ENCODE measurements at regions not wholly inside any gene's neighbourhood (a gene's known extent, or its start where the extent isn't known, plus 50 kb on each side); places are given as distances from the start of the nearest gene placed in this dataset.
"Not testable (repeated sequence)": the region's sequence is repeated elsewhere in the genome, so short reads cannot be mapped to it uniquely, and the experiment has no call there.

DNA sequence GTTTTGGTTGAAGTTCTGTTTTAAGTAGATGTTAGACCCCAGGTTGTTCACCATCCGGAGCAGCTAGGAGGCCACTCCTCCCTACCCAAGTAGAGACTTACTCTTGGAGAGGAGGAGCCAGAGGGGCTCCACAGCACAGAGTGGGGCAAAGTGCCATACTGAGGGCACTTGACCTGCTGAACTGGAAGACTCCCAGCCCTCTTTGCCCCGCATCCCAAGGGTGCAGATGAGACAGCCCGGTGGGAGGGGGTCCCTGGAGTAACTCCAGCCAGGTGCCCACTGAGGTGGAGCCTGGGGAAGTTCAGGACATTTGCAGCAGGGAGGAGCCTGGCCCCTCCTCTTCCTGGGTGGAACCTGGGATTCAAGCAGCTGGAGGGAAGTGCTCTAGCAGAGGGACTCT is 102.1 kb upstream of the GPR6 start:
- ATAC-seq (ENCODE audit: insufficient read depth, low FRiP score) (no peak), DNase-seq (no peak)
- H3K4me1 ChIP-seq (ENCODE audit: control insufficient read depth in 5 of 5, insufficient read depth in 5 of 5, low read length in 5 of 5), result peaks cover 0 to 4% (median 0%) of the 10 kb centered on the region in 5 donors
- 79 to 96% methylated on average over 3 of the region's 3 CpGs for WGBS, 2 donors
- H3K9ac ChIP-seq (ENCODE audit: insufficient read depth in 1 of 2, low read length in 2 of 2), result no peak overlapping the region
- no peak for TF ChIP-seq CTCF (IDR thresholded peaks at IDR 0.05; ENCODE audit: control extremely low read depth, extremely low read depth)
- H3K27me3 ChIP-seq (ENCODE audit: control insufficient read depth in 3 of 3, insufficient read depth in 3 of 3, low read length in 2 of 3), result no peaks in the 10 kb centered on the region
- no peaks in the 10 kb centered on the region for H3K9me3 ChIP-seq (ENCODE audit: control insufficient read depth in 4 of 4, insufficient read depth in 3 of 4, low read length in 3 of 4)
- no peak overlapping the region for H3K4me3 ChIP-seq
- no peak overlapping the region for H3K27ac ChIP-seq (ENCODE audit: low read depth in 1 of 2, low read length in 1 of 2)
- H3K36me3 ChIP-seq (ENCODE audit: control insufficient read depth in 4 of 4, insufficient read depth in 4 of 4, low read length in 4 of 4), result no peaks in the 10 kb centered on the region

DNA sequence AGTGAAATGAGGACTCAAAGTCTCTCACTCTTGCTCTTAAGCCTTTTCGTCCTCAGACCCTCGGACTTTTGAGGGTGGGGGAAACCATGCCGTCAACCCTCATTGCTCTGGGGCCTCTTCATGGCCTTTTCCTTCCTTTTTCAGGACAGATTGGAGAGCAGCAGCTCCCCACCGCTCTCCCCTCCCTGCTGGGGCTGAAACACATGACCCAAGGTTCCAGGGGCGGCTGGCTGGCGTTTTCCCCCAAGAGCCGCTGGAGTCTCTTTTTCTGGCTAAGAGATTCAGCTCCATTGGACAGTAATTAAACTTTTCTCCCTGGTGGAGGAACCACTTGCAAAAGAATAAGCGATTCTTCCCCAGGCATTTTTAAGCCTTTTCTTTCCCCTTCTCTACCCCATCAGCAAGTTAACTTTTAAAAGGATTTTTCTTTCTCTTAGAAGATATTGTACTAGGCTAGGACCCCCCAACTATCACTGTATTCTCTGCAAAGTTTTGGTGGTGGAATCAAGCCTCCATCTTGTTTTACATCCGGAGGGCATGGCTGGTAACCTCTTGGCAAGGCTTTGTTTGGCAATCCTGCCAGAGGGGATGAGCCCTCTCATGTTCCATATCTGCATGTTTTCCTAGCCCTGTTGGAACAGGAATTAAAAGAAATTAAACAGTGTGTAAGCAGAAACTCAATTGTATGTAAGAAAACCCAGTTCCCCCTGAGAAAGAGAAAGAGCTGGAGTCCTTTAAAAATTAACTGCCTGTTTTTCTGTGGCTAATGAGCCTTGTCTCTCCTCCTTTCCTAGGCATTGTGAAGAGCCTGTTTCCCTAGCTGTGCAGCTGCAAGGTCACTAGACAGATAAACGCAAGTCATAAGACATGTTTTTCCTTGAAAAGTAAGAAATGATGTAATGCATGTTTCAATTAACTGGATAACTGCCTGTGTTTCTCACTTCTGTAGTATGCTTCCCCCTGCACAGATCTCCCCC is 100.8 kb upstream of the GPR6 start:
- H3K9ac ChIP-seq (ENCODE audit: insufficient read depth in 1 of 2, low read length in 2 of 2), result no peak overlapping the region
- TF ChIP-seq CTCF (IDR thresholded peaks at IDR 0.05; ENCODE audit: control extremely low read depth, extremely low read depth), result no peak
- 66 to 72% methylated on average over 10 of the region's 10 CpGs for WGBS, 2 donors
- H3K4me1 ChIP-seq (ENCODE audit: control insufficient read depth in 5 of 5, insufficient read depth in 5 of 5, low read length in 5 of 5), result peaks cover 0 to 4% (median 0%) of the 10 kb centered on the region in 5 donors
- no peak for DNase-seq
- no peaks in the 10 kb centered on the region for H3K27me3 ChIP-seq (ENCODE audit: control insufficient read depth in 3 of 3, insufficient read depth in 3 of 3, low read length in 2 of 3)
- no peak for ATAC-seq (ENCODE audit: insufficient read depth, low FRiP score)
- no peak overlapping the region for H3K27ac ChIP-seq (ENCODE audit: low read depth in 1 of 2, low read length in 1 of 2)
- H3K9me3 ChIP-seq (ENCODE audit: control insufficient read depth in 4 of 4, insufficient read depth in 3 of 4, low read length in 3 of 4), result peaks cover 0 to 2% (median 0%) of the 10 kb centered on the region in 4 donors
- H3K36me3 ChIP-seq (ENCODE audit: control insufficient read depth in 4 of 4, insufficient read depth in 4 of 4, low read length in 4 of 4), result no peaks in the 10 kb centered on the region
- no peak overlapping the region for H3K4me3 ChIP-seq

- ATAC-seq (ENCODE audit: insufficient read depth, low FRiP score); H3K36me3 ChIP-seq (ENCODE audit: control insufficient read depth in 4 of 4, insufficient read depth in 4 of 4, low read length in 4 of 4); H3K27me3 ChIP-seq (ENCODE audit: control insufficient read depth in 3 of 3, insufficient read depth in 3 of 3, low read length in 2 of 3); H3K27ac ChIP-seq (ENCODE audit: low read depth in 1 of 2, low read length in 1 of 2); H3K4me1 ChIP-seq (ENCODE audit: control insufficient read depth in 5 of 5, insufficient read depth in 5 of 5, low read length in 5 of 5); DNase-seq; H3K9me3 ChIP-seq (ENCODE audit: control insufficient read depth in 4 of 4, insufficient read depth in 3 of 4, low read length in 3 of 4); H3K4me3 ChIP-seq; H3K9ac ChIP-seq (ENCODE audit: insufficient read depth in 1 of 2, low read length in 2 of 2): not testable (repeated sequence)
- WGBS, 2 donors, result 88% methylated on average over 9 of the region's 9 CpGs
Measured at GRCh38 chr6:109878005-109878690, 100.0 kb upstream of the GPR6 start.

DNA sequence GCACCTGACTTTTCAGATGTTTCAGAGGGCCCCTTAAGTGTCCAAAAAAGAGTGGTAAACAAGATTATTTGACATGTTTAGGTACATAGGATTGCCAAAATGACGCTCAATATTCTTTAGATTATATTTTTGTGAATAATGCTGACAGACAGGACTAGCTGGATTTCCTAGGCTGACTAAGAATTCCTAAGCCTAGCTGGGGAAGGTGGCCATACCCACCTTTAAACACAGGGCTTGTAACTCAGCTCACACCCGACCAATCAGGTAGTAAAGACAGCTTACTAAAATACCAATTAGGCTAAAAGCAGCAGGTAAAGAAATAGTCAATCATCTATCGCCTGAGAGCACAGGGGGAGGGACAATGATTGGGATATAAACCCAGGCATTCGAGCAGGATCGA is 99.0 kb upstream of the GPR6 start:
- 82 to 89% methylated on average over 5 of the region's 5 CpGs for WGBS, 2 donors

More for the DNA sequence above, 99.0 kb upstream of the GPR6 start:
- not testable (repeated sequence) for H3K9me3 ChIP-seq (ENCODE audit: control insufficient read depth in 4 of 4, insufficient read depth in 3 of 4, low read length in 3 of 4); H3K27ac ChIP-seq (ENCODE audit: low read depth in 1 of 2, low read length in 1 of 2); H3K9ac ChIP-seq (ENCODE audit: insufficient read depth in 1 of 2, low read length in 2 of 2); ATAC-seq (ENCODE audit: insufficient read depth, low FRiP score); H3K4me3 ChIP-seq; DNase-seq; H3K36me3 ChIP-seq (ENCODE audit: control insufficient read depth in 4 of 4, insufficient read depth in 4 of 4, low read length in 4 of 4); H3K4me1 ChIP-seq (ENCODE audit: control insufficient read depth in 5 of 5, insufficient read depth in 5 of 5, low read length in 5 of 5); H3K27me3 ChIP-seq (ENCODE audit: control insufficient read depth in 3 of 3, insufficient read depth in 3 of 3, low read length in 2 of 3)
